ENCODE measurements at regions not wholly inside any gene's neighbourhood (a gene's known extent, or its start where the extent isn't known, plus 50 kb on each side); places are given as distances from the start of the nearest gene placed in this dataset.

- H3K36me3 ChIP-seq (ENCODE audit: control insufficient read depth in 2 of 2, insufficient read depth in 2 of 2, low read length in 2 of 2): no peaks in the 10 kb centered on the region
- H3K9ac ChIP-seq (ENCODE audit: low read length in 2 of 2): no peak overlapping the region
- no peak overlapping the region for H3K4me3 ChIP-seq (ENCODE audit: low read length in 2 of 2)
- H3K4me1 ChIP-seq (ENCODE audit: control insufficient read depth, insufficient read depth, low read length): no peaks in the 10 kb centered on the region
- H3K9me3 ChIP-seq (ENCODE audit: control insufficient read depth in 2 of 2, low read length in 2 of 2): no peaks in the 10 kb centered on the region
- H3K27ac ChIP-seq (ENCODE audit: low read length): no peak overlapping the region
- no peaks in the 10 kb centered on the region for H3K27me3 ChIP-seq (ENCODE audit: control insufficient read depth in 1 of 2, insufficient read depth in 2 of 2, low read length in 2 of 2)
Measured at GRCh38 chr1:83813576-83813975, 185.4 kb downstream of the TTLL7 start.

- no peaks in the 10 kb centered on the region for H3K9me3 ChIP-seq (ENCODE audit: control insufficient read depth in 2 of 2, low read length in 2 of 2)
- H3K36me3 ChIP-seq (ENCODE audit: control insufficient read depth in 2 of 2, insufficient read depth in 2 of 2, low read length in 2 of 2): no peaks in the 10 kb centered on the region
- no peak overlapping the region for H3K4me3 ChIP-seq (ENCODE audit: low read length in 2 of 2)
- no peak overlapping the region for H3K27ac ChIP-seq (ENCODE audit: low read length)
- no peaks in the 10 kb centered on the region for H3K4me1 ChIP-seq (ENCODE audit: control insufficient read depth, insufficient read depth, low read length)
- H3K27me3 ChIP-seq (ENCODE audit: control insufficient read depth in 1 of 2, insufficient read depth in 2 of 2, low read length in 2 of 2): no peaks in the 10 kb centered on the region
- no peak overlapping the region for H3K9ac ChIP-seq (ENCODE audit: low read length in 2 of 2)
Measured at GRCh38 chr1:83810144-83810543, 188.8 kb downstream of the TTLL7 start.

GRCh38 chr1:83808536-83808935 is 190.4 kb downstream of the TTLL7 start:
- Histone ChIP-seq H3K27me3 (ENCODE audit: control insufficient read depth in 1 of 2, insufficient read depth in 2 of 2, low read length in 2 of 2) (no peaks in the 10 kb centered on the region), H3K9me3 (ENCODE audit: control insufficient read depth in 2 of 2, low read length in 2 of 2) (no peaks in the 10 kb centered on the region), H3K36me3 (ENCODE audit: control insufficient read depth in 2 of 2, insufficient read depth in 2 of 2, low read length in 2 of 2) (no peaks in the 10 kb centered on the region), H3K27ac (ENCODE audit: low read length) (no peak overlapping the region), H3K4me3 (ENCODE audit: low read length in 2 of 2) (no peak overlapping the region), H3K4me1 (ENCODE audit: control insufficient read depth, insufficient read depth, low read length) (no peaks in the 10 kb centered on the region), H3K9ac (ENCODE audit: low read length in 2 of 2) (no peak overlapping the region)

- H3K36me3 ChIP-seq (ENCODE audit: control insufficient read depth in 2 of 2, insufficient read depth in 2 of 2, low read length in 2 of 2): no peaks in the 10 kb centered on the region
- no peaks in the 10 kb centered on the region for H3K27me3 ChIP-seq (ENCODE audit: control insufficient read depth in 1 of 2, insufficient read depth in 2 of 2, low read length in 2 of 2)
- no peak overlapping the region for H3K27ac ChIP-seq (ENCODE audit: low read length)
- no peak overlapping the region for H3K4me3 ChIP-seq (ENCODE audit: low read length in 2 of 2)
- H3K4me1 ChIP-seq (ENCODE audit: control insufficient read depth, insufficient read depth, low read length): peaks cover 2% of the 10 kb centered on the region
- no peak overlapping the region for H3K9ac ChIP-seq (ENCODE audit: low read length in 2 of 2)
- H3K9me3 ChIP-seq (ENCODE audit: control insufficient read depth in 2 of 2, low read length in 2 of 2): no peaks in the 10 kb centered on the region
Measured at GRCh38 chr1:83807821-83808220, 191.1 kb downstream of the TTLL7 start.

- Histone ChIP-seq H3K9me3 (ENCODE audit: control insufficient read depth in 2 of 2, low read length in 2 of 2) (no peaks in the 10 kb centered on the region), H3K4me3 (ENCODE audit: low read length in 2 of 2) (no peak overlapping the region), H3K9ac (ENCODE audit: low read length in 2 of 2) (no peak overlapping the region), H3K27me3 (ENCODE audit: control insufficient read depth in 1 of 2, insufficient read depth in 2 of 2, low read length in 2 of 2) (no peaks in the 10 kb centered on the region), H3K4me1 (ENCODE audit: control insufficient read depth, insufficient read depth, low read length) (peaks cover 5% of the 10 kb centered on the region), H3K36me3 (ENCODE audit: control insufficient read depth in 2 of 2, insufficient read depth in 2 of 2, low read length in 2 of 2) (no peaks in the 10 kb centered on the region), H3K27ac (ENCODE audit: low read length) (no peak overlapping the region)
Measured at GRCh38 chr1:83807231-83807630, 191.7 kb downstream of the TTLL7 start.

GRCh38 chr1:83805921-83806320 is 193.0 kb downstream of the TTLL7 start:
- no peaks in the 10 kb centered on the region for H3K27me3 ChIP-seq (ENCODE audit: control insufficient read depth in 1 of 2, insufficient read depth in 2 of 2, low read length in 2 of 2)
- no peaks in the 10 kb centered on the region for H3K36me3 ChIP-seq (ENCODE audit: control insufficient read depth in 2 of 2, insufficient read depth in 2 of 2, low read length in 2 of 2)
- H3K9me3 ChIP-seq (ENCODE audit: control insufficient read depth in 2 of 2, low read length in 2 of 2): no peaks in the 10 kb centered on the region
- no peak overlapping the region for H3K9ac ChIP-seq (ENCODE audit: low read length in 2 of 2)
- H3K4me3 ChIP-seq (ENCODE audit: low read length in 2 of 2): no peak overlapping the region
- H3K4me1 ChIP-seq (ENCODE audit: control insufficient read depth, insufficient read depth, low read length): peaks cover 14% of the 10 kb centered on the region
- H3K27ac ChIP-seq (ENCODE audit: low read length): no peak overlapping the region

GRCh38 chr1:83802460-83803152 is 196.3 kb downstream of the TTLL7 start:
- Histone ChIP-seq H3K9me3 (ENCODE audit: control insufficient read depth in 2 of 2, low read length in 2 of 2) (no peaks in the 10 kb centered on the region), H3K27ac (ENCODE audit: low read length) (no peak overlapping the region), H3K4me1 (ENCODE audit: control insufficient read depth, insufficient read depth, low read length) (peaks cover 18% of the 10 kb centered on the region), H3K9ac (ENCODE audit: low read length in 2 of 2) (no peak overlapping the region), H3K27me3 (ENCODE audit: control insufficient read depth in 1 of 2, insufficient read depth in 2 of 2, low read length in 2 of 2) (no peaks in the 10 kb centered on the region), H3K36me3 (ENCODE audit: control insufficient read depth in 2 of 2, insufficient read depth in 2 of 2, low read length in 2 of 2) (no peaks in the 10 kb centered on the region), H3K4me3 (ENCODE audit: low read length in 2 of 2) (no peak overlapping the region)

GRCh38 chr1:83802023-83802422 is 196.9 kb downstream of the TTLL7 start:
- Histone ChIP-seq H3K4me3 (ENCODE audit: low read length in 2 of 2) (no peak overlapping the region), H3K9ac (ENCODE audit: low read length in 2 of 2) (no peak overlapping the region), H3K4me1 (ENCODE audit: control insufficient read depth, insufficient read depth, low read length) (peaks cover 18% of the 10 kb centered on the region), H3K9me3 (ENCODE audit: control insufficient read depth in 2 of 2, low read length in 2 of 2) (no peaks in the 10 kb centered on the region), H3K27me3 (ENCODE audit: control insufficient read depth in 1 of 2, insufficient read depth in 2 of 2, low read length in 2 of 2) (no peaks in the 10 kb centered on the region), H3K27ac (ENCODE audit: low read length) (no peak overlapping the region), H3K36me3 (ENCODE audit: control insufficient read depth in 2 of 2, insufficient read depth in 2 of 2, low read length in 2 of 2) (no peaks in the 10 kb centered on the region)

GRCh38 chr1:83800066-83800465 is 198.9 kb downstream of the TTLL7 start:
- H3K9ac ChIP-seq (ENCODE audit: low read length in 2 of 2): no peak overlapping the region
- H3K9me3 ChIP-seq (ENCODE audit: control insufficient read depth in 2 of 2, low read length in 2 of 2): no peaks in the 10 kb centered on the region
- H3K27ac ChIP-seq (ENCODE audit: low read length): no peak overlapping the region
- H3K27me3 ChIP-seq (ENCODE audit: control insufficient read depth in 1 of 2, insufficient read depth in 2 of 2, low read length in 2 of 2): no peaks in the 10 kb centered on the region
- H3K4me3 ChIP-seq (ENCODE audit: low read length in 2 of 2): no peak overlapping the region
- no peaks in the 10 kb centered on the region for H3K36me3 ChIP-seq (ENCODE audit: control insufficient read depth in 2 of 2, insufficient read depth in 2 of 2, low read length in 2 of 2)
- H3K4me1 ChIP-seq (ENCODE audit: control insufficient read depth, insufficient read depth, low read length): peaks cover 18% of the 10 kb centered on the region

GRCh38 chr1:83799594-83799993 is 199.3 kb downstream of the TTLL7 start:
- H3K4me1 ChIP-seq (ENCODE audit: control insufficient read depth, insufficient read depth, low read length): peaks cover 18% of the 10 kb centered on the region
- H3K27ac ChIP-seq (ENCODE audit: low read length): no peak overlapping the region
- no peaks in the 10 kb centered on the region for H3K9me3 ChIP-seq (ENCODE audit: control insufficient read depth in 2 of 2, low read length in 2 of 2)
- no peaks in the 10 kb centered on the region for H3K36me3 ChIP-seq (ENCODE audit: control insufficient read depth in 2 of 2, insufficient read depth in 2 of 2, low read length in 2 of 2)
- H3K4me3 ChIP-seq (ENCODE audit: low read length in 2 of 2): no peak overlapping the region
- no peaks in the 10 kb centered on the region for H3K27me3 ChIP-seq (ENCODE audit: control insufficient read depth in 1 of 2, insufficient read depth in 2 of 2, low read length in 2 of 2)
- H3K9ac ChIP-seq (ENCODE audit: low read length in 2 of 2): no peak overlapping the region

GRCh38 chr1:83798965-83799364 is 200.0 kb downstream of the TTLL7 start:
- H3K27ac ChIP-seq (ENCODE audit: low read length): no peak overlapping the region
- H3K9ac ChIP-seq (ENCODE audit: low read length in 2 of 2): no peak overlapping the region
- no peaks in the 10 kb centered on the region for H3K9me3 ChIP-seq (ENCODE audit: control insufficient read depth in 2 of 2, low read length in 2 of 2)
- H3K4me1 ChIP-seq (ENCODE audit: control insufficient read depth, insufficient read depth, low read length): peaks cover 18% of the 10 kb centered on the region
- no peaks in the 10 kb centered on the region for H3K27me3 ChIP-seq (ENCODE audit: control insufficient read depth in 1 of 2, insufficient read depth in 2 of 2, low read length in 2 of 2)
- no peaks in the 10 kb centered on the region for H3K36me3 ChIP-seq (ENCODE audit: control insufficient read depth in 2 of 2, insufficient read depth in 2 of 2, low read length in 2 of 2)
- H3K4me3 ChIP-seq (ENCODE audit: low read length in 2 of 2): no peak overlapping the region

Measured in stomach smooth muscle (tissue), 2 donors.